Activated CD4-positive, alpha-beta T cell treated with anti-CD3 and anti-CD28 coated beads, Interleukin-2, amount 10 ng/mL, durations not matched to agents 7 days and 5 days (primary cell): ENCODE measurements at regions not wholly inside any gene's neighbourhood (a gene's known extent, or its start where the extent isn't known, plus 50 kb on each side); places are given as distances from the start of the nearest gene placed in this dataset.

ENCODE experiments used
- CTCF ChIA-PET: fragments of 350-600 bp; sonication (Branson Sonifier 250); formaldehyde crosslinking; loops from one replicate; lab custom pipeline; 2021; ENCODE audit warnings: antibody characterized with exemption; lab: Charles Lee
- POLR2A ChIA-PET: fragments of 350-600 bp; sonication (Branson Sonifier 250); formaldehyde crosslinking; loops from one replicate; lab custom pipeline; 2021; ENCODE audit warnings: antibody characterized with exemption; lab: Charles Lee
- DNase-seq: peaks from one replicate; pipeline ENCODE4 v3.0.0-alpha.2; 2020
- H3K27ac Mint-ChIP-seq: one replicate; pipeline ENCODE4 v1.8.0; 2021; ENCODE audit warnings: mild to moderate bottlenecking, moderate library complexity, mixed read lengths
- H3K27me3 Mint-ChIP-seq: one replicate; pipeline ENCODE4 v1.8.0; 2021; ENCODE audit warnings: mixed read lengths
- H3K36me3 Mint-ChIP-seq: one replicate; pipeline ENCODE4 v1.8.0; 2021; ENCODE audit warnings: low read depth, mixed read lengths
- H3K4me1 Mint-ChIP-seq: one replicate; pipeline ENCODE4 v1.8.0; 2021; ENCODE audit warnings: mixed read lengths
- H3K4me3 Mint-ChIP-seq: one replicate; pipeline ENCODE4 v1.8.0; 2021; ENCODE audit warnings: mild to moderate bottlenecking, moderate library complexity, mixed read lengths
- H3K9me3 Mint-ChIP-seq: one replicate; pipeline ENCODE4 v1.8.0; 2021; ENCODE audit warnings: mixed read lengths

DNA sequence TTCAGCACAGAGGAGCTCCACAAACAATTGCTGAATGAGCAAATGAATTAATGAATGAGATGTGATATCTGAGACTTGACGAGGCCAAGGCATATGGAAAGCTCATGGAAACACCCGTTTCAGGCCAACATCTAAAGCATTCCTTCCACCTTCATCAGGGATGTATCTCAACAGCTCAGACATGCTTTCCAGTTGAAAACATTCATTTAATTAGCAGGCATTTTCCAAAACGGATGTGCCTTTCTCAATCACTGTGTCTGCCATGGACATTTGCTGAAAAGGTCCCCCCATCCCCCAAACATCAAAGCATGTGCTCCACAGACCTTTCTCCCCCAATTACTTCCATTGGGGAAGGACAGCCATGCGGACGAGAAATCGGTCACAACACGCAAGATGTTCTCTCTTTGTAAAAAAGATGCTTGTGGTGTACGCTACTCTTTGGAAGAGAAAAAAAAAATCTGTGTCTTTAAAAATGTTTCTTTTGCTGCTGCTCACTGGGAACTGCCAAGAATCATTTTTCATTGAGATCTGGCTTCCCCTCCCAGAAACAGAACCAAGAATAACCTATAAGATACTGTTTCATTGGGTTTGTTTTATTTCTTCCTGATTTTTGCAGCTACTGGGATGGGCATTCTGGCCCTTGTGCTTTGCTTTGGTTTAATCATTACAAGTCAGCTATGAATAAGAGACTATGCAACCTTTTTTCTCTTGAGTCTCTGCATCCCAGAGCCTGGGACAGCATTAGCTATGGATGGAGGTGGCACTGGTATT lies 528.2 kb downstream of the MED13L start:
- Mint-ChIP-seq H3K36me3 (no peaks in the 10 kb centered on the region), H3K4me3 (no peak overlapping the region), H3K27ac (no peak overlapping the region), H3K27me3 (peaks cover 1% of the 10 kb centered on the region), H3K9me3 (no peaks in the 10 kb centered on the region), H3K4me1 (no peaks in the 10 kb centered on the region)
- ChIA-PET POLR2A (no interaction called here), CTCF (no interaction called here)
- DNase-seq = no peak

DNA sequence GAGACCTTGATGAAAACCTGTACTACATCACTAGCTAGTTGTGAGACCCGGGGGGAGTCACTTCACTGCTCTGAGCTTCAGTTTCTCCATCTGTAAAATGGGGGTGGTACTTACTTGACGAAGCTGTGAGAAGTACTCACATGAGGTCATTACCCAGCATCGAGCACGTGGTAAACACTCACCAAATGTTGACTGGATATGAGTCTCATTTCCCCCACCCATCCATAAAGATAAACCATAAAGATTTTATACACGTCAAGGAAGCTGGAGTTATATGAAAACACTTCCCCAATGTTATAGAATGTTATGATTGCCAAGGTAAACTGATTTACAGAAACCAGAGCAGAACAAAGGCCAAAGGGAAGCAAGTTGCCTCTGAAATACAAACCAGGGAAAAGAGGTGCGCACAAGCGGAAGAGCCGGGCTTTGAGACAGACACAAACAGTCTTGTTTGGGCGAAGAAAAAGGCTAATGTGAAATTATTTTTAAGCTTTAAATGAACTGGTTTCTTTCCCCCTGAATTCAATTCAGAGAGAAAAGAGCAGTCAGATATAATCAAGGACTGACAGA lies 536.8 kb downstream of the MED13L start:
- CTCF ChIA-PET = interaction anchor here (0.5 kb wide), 1 partner anchor 30 kb away, joined by 3 read pairs; no protein-coding TSS in a partner anchor
- H3K4me1 Mint-ChIP-seq = no peaks in the 10 kb centered on the region
- POLR2A ChIA-PET = no interaction called here
- DNase-seq = no peak
- no peak overlapping the region for H3K27ac Mint-ChIP-seq
- H3K4me3 Mint-ChIP-seq = no peak overlapping the region
- H3K36me3 Mint-ChIP-seq = no peaks in the 10 kb centered on the region
- H3K27me3 Mint-ChIP-seq = no peaks in the 10 kb centered on the region
- H3K9me3 Mint-ChIP-seq = no peaks in the 10 kb centered on the region

GRCh38 chr12:115737895-115738294 lies 539.6 kb downstream of the MED13L start:
- POLR2A ChIA-PET = no interaction called here
- no peak for DNase-seq
- Mint-ChIP-seq H3K9me3 (no peaks in the 10 kb centered on the region), H3K36me3 (no peaks in the 10 kb centered on the region), H3K4me3 (no peak overlapping the region), H3K4me1 (no peaks in the 10 kb centered on the region), H3K27ac (no peak overlapping the region), H3K27me3 (no peaks in the 10 kb centered on the region)
- CTCF ChIA-PET = no interaction called here

- no peak overlapping the region for H3K4me3 Mint-ChIP-seq
- ChIA-PET CTCF (no interaction called here), POLR2A (no interaction called here)
- no peaks in the 10 kb centered on the region for H3K4me1 Mint-ChIP-seq
- no peaks in the 10 kb centered on the region for H3K36me3 Mint-ChIP-seq
- no peak overlapping the region for H3K27ac Mint-ChIP-seq
- H3K9me3 Mint-ChIP-seq = no peaks in the 10 kb centered on the region
- DNase-seq = no peak
- H3K27me3 Mint-ChIP-seq = no peaks in the 10 kb centered on the region
Measured at GRCh38 chr12:115736360-115736759, 541.1 kb downstream of the MED13L start.

GRCh38 chr12:115730975-115731541 lies 546.4 kb downstream of the MED13L start:
- ChIA-PET POLR2A (no interaction called here), CTCF (no interaction called here)
- no peaks in the 10 kb centered on the region for H3K27me3 Mint-ChIP-seq
- no peak for DNase-seq
- H3K4me1 Mint-ChIP-seq = no peaks in the 10 kb centered on the region
- no peak overlapping the region for H3K27ac Mint-ChIP-seq
- no peaks in the 10 kb centered on the region for H3K9me3 Mint-ChIP-seq
- H3K36me3 Mint-ChIP-seq = no peaks in the 10 kb centered on the region
- H3K4me3 Mint-ChIP-seq = no peak overlapping the region

GRCh38 chr12:115726691-115727090 lies 550.8 kb downstream of the MED13L start:
- Mint-ChIP-seq H3K4me3 (no peak overlapping the region), H3K9me3 (no peaks in the 10 kb centered on the region), H3K4me1 (no peaks in the 10 kb centered on the region), H3K27me3 (no peaks in the 10 kb centered on the region), H3K27ac (no peak overlapping the region), H3K36me3 (no peaks in the 10 kb centered on the region)
- DNase-seq = no peak
- CTCF ChIA-PET = no interaction called here
- POLR2A ChIA-PET = no interaction called here

GRCh38 chr12:115722181-115722580 lies 555.3 kb downstream of the MED13L start:
- H3K36me3 Mint-ChIP-seq = no peaks in the 10 kb centered on the region
- no peak overlapping the region for H3K4me3 Mint-ChIP-seq
- POLR2A ChIA-PET = no interaction called here
- no peaks in the 10 kb centered on the region for H3K27me3 Mint-ChIP-seq
- no peaks in the 10 kb centered on the region for H3K4me1 Mint-ChIP-seq
- no peak overlapping the region for H3K27ac Mint-ChIP-seq
- H3K9me3 Mint-ChIP-seq = no peaks in the 10 kb centered on the region
- DNase-seq = no peak
- CTCF ChIA-PET = no interaction called here

DNA sequence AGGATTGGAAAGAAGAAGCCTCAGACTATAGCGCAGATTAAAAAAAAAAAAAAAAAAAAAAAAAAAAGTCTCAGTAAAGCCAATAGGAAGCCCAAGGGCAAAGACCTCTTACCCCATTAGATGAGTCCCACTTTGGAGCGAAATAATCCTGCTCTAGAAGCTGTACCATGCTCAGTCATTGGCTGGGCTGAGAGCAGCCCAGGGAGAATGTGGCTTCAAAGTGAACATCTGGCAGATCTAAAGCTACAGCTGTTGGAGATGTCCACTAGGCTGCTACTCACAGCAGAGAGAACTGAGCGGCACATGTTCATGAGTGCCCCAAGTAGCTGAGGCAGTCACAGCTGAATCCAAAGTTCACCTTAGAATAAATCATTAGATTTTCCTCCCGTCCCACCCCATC lies 560.9 kb downstream of the MED13L start:
- ChIA-PET POLR2A (no interaction called here), CTCF (no interaction called here)
- Mint-ChIP-seq H3K9me3 (peaks cover 3% of the 10 kb centered on the region), H3K4me1 (no peaks in the 10 kb centered on the region), H3K36me3 (no peaks in the 10 kb centered on the region), H3K27me3 (no peaks in the 10 kb centered on the region), H3K4me3 (no peak overlapping the region), H3K27ac (no peak overlapping the region)
- DNase-seq = no peak

GRCh38 chr12:115712676-115713075 lies 564.8 kb downstream of the MED13L start:
- ChIA-PET POLR2A (no interaction called here), CTCF (no interaction called here)
- peaks cover 3% of the 10 kb centered on the region for H3K9me3 Mint-ChIP-seq
- H3K27me3 Mint-ChIP-seq = no peaks in the 10 kb centered on the region
- no peak for DNase-seq
- H3K36me3 Mint-ChIP-seq = no peaks in the 10 kb centered on the region
- no peak overlapping the region for H3K27ac Mint-ChIP-seq
- no peak overlapping the region for H3K4me3 Mint-ChIP-seq
- H3K4me1 Mint-ChIP-seq = no peaks in the 10 kb centered on the region

GRCh38 chr12:115710104-115710564 lies 567.4 kb downstream of the MED13L start:
- Mint-ChIP-seq H3K9me3 (peaks cover 3% of the 10 kb centered on the region), H3K27ac (no peak overlapping the region), H3K4me3 (no peak overlapping the region), H3K27me3 (no peaks in the 10 kb centered on the region), H3K36me3 (no peaks in the 10 kb centered on the region), H3K4me1 (no peaks in the 10 kb centered on the region)
- CTCF ChIA-PET = interaction anchor here (0.7 kb wide), 1 partner anchor 213 kb away, joined by 4 read pairs; no protein-coding TSS in a partner anchor
- no peak for DNase-seq
- POLR2A ChIA-PET = no interaction called here

GRCh38 chr12:115709540-115710011 lies 567.9 kb downstream of the MED13L start:
- DNase-seq = no peak
- no peaks in the 10 kb centered on the region for H3K36me3 Mint-ChIP-seq
- CTCF ChIA-PET = interaction anchor here (0.7 kb wide), 1 partner anchor 213 kb away, joined by 4 read pairs; no protein-coding TSS in a partner anchor
- H3K27me3 Mint-ChIP-seq = no peaks in the 10 kb centered on the region
- H3K4me1 Mint-ChIP-seq = no peaks in the 10 kb centered on the region
- H3K4me3 Mint-ChIP-seq = no peak overlapping the region
- no peak overlapping the region for H3K27ac Mint-ChIP-seq
- H3K9me3 Mint-ChIP-seq = peaks cover 3% of the 10 kb centered on the region
- POLR2A ChIA-PET = no interaction called here

- ChIA-PET CTCF (no interaction called here), POLR2A (no interaction called here)
- Mint-ChIP-seq H3K9me3 (no peaks in the 10 kb centered on the region), H3K4me3 (no peak overlapping the region), H3K27ac (no peak overlapping the region), H3K27me3 (no peaks in the 10 kb centered on the region), H3K4me1 (no peaks in the 10 kb centered on the region), H3K36me3 (no peaks in the 10 kb centered on the region)
- DNase-seq = no peak
Measured at GRCh38 chr12:115708801-115709200, 568.7 kb downstream of the MED13L start.

DNA sequence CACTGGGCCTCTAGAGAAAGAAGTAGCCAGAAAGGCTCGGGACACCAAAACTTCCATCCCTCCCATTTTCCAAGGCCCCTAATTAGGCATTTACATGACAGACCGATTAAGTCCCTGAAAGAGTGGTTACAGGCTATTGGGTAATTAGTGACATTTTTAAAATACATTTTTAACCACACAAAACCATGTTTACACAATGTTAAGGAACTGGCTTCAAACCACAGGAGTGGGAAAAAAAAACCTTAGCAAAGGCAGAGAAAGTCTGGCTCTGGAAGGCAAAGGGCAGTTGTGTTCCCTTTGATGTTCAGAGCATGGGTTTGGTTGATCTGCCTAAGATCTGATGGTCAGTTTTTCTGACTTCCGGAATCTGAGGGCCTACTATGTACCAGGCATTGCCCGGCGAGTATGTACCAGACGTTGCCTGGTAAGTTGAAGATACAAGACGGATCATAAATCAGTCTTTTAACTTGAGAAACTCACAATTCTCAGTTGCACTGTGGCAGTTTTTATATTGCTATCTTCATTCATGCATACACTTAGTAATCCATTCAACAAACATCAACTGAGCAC lies 576.5 kb downstream of the MED13L start:
- no peaks in the 10 kb centered on the region for H3K4me1 Mint-ChIP-seq
- ChIA-PET POLR2A (no interaction called here), CTCF (no interaction called here)
- no peaks in the 10 kb centered on the region for H3K27me3 Mint-ChIP-seq
- H3K4me3 Mint-ChIP-seq = no peak overlapping the region
- no peak for DNase-seq
- H3K27ac Mint-ChIP-seq = no peak overlapping the region
- H3K36me3 Mint-ChIP-seq = no peaks in the 10 kb centered on the region
- peaks cover 2% of the 10 kb centered on the region for H3K9me3 Mint-ChIP-seq
